Mononuclear cell (primary cell): ENCODE measurements at regions not wholly inside any gene's neighbourhood (a gene's known extent, or its start where the extent isn't known, plus 50 kb on each side); places are given as distances from the start of the nearest gene placed in this dataset.

ENCODE experiments used
- H3K27me3 ChIP-seq: 2 replicates; pipeline ENCODE4 v1.6.0; 2011; ENCODE audit warnings: low read length, control low read depth; ENCODE audit not compliant: insufficient read depth
- H3K4me1 ChIP-seq: 2 replicates; pipeline ENCODE4 v1.5.1; 2011; ENCODE audit warnings: mild to moderate bottlenecking, low read length, control low read depth; ENCODE audit not compliant: insufficient read depth
- H3K4me3 ChIP-seq: 2 replicates; pipeline ENCODE4 v1.5.1; 2011; ENCODE audit warnings: mild to moderate bottlenecking, low read length, moderate library complexity
- H3K9me3 ChIP-seq: 2 replicates; pipeline ENCODE4 v1.5.1; 2011; ENCODE audit warnings: low read depth, mild to moderate bottlenecking, control low read depth, low read length

DNA sequence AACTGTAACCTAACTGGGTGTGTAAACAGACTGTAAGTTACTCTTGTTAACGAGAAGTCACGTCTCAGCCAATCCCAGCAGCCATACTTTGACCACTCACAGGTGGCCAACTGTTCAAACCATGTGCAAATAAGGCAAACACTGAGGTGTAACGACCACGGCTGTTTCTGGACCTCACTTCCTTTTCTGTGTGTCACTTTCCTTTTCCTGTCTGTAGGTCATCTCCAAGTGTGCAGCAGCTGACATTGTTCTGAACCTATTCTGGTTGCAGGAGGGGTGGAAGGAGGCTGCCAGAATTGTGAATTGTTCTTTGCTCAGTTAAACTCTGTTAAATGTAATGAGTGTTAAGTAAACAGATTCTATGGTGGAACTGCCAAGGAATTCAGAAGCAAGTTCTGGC is 627.4 kb downstream of the KCNJ2 start:
- no peaks in the 10 kb centered on the region for H3K9me3 ChIP-seq

GRCh38 chr17:70797166-70797565 is 627.8 kb downstream of the KCNJ2 start:
- Histone ChIP-seq H3K4me1 (no peaks in the 10 kb centered on the region), H3K27me3 (no peaks in the 10 kb centered on the region), H3K4me3 (no peak overlapping the region), H3K9me3 (no peaks in the 10 kb centered on the region)

More for the DNA sequence above, 627.4 kb downstream of the KCNJ2 start:
- Histone ChIP-seq H3K27me3 (no peaks in the 10 kb centered on the region), H3K4me1 (no peaks in the 10 kb centered on the region), H3K4me3 (no peak overlapping the region)

GRCh38 chr17:70804161-70804560 is 634.8 kb downstream of the KCNJ2 start:
- Histone ChIP-seq H3K4me1 (no peaks in the 10 kb centered on the region), H3K4me3 (no peak overlapping the region), H3K9me3 (no peaks in the 10 kb centered on the region), H3K27me3 (no peaks in the 10 kb centered on the region)

DNA sequence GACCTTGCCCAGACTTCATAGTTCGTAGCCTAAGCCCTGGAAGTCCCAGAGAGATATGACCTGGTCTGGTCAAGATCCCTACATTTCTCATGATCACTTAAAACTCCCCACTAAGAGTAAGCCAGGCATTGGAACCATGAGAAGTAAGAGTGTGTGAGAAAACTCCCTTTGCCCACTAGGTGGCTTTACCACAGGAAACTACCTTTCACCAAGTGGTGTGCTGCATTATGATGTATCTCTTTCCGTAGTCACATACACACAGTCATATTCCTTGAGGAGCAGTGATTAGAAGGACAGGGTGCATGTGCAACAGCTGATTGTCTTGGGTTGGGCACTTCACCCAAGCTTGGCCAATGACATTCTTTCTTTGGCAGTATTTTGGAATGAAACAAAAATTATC is 639.3 kb downstream of the KCNJ2 start:
- H3K4me1 ChIP-seq, result no peaks in the 10 kb centered on the region
- H3K27me3 ChIP-seq, result no peaks in the 10 kb centered on the region
- H3K9me3 ChIP-seq, result no peaks in the 10 kb centered on the region
- H3K4me3 ChIP-seq, result no peak overlapping the region

- Histone ChIP-seq H3K27me3 (no peaks in the 10 kb centered on the region), H3K4me1 (no peaks in the 10 kb centered on the region), H3K4me3 (no peak overlapping the region), H3K9me3 (no peaks in the 10 kb centered on the region)
Observed at GRCh38 chr17:70810609-70811008, 641.3 kb downstream of the KCNJ2 start.

DNA sequence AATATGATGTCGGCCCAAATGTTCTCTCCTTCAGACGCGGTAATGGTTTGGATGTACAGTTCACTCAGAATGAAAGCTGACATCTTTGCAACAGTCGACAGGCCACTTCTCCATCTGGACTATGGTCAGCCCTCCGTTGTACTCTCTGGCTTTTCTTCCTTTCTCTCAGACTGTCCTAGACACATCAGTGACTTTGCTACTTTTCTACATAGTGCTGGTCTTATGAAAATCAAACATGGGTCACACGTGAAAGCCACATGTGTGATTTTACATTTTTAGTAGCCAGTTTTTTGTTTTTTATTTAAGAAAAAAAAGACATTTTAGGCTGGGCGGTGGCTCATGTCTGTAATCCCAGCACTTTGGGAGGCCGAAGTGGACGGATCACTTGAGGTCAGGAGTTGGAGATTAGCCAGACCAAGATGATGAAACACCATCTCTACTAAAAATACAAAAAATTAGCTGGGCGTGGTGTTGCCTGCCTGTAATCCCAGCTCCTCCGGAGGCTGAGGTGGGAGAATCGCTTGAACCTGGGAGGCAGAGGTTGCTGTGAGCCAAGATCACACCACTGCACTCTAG is 644.1 kb downstream of the KCNJ2 start:
- Histone ChIP-seq H3K27me3 (no peaks in the 10 kb centered on the region), H3K4me3 (no peak overlapping the region), H3K9me3 (no peaks in the 10 kb centered on the region), H3K4me1 (no peaks in the 10 kb centered on the region)

- H3K27me3 ChIP-seq, result no peaks in the 10 kb centered on the region
- H3K4me3 ChIP-seq, result no peak overlapping the region
- H3K9me3 ChIP-seq, result no peaks in the 10 kb centered on the region
- H3K4me1 ChIP-seq, result no peaks in the 10 kb centered on the region
Observed at GRCh38 chr17:70819183-70819582, 649.9 kb downstream of the KCNJ2 start.

DNA sequence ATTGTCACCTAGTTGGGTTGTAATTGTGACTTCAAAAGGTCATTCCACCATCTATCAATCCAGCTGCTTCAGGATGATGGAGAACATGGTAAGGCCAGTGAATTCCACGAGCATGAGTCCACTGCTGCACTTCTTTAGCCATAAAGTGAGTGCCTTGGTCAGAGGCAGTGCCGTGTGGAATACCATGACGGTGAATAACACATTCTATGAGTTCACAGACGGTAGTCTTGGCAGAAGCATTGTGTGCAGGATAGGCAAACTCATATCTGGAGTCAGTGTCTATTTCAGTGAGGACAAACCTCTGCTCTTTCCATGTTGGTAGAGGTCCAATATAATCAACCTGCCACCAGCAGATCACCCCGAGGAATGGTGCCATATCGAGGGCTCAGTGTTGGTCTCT is 650.9 kb downstream of the KCNJ2 start:
- H3K4me1 ChIP-seq, result no peaks in the 10 kb centered on the region
- no peaks in the 10 kb centered on the region for H3K27me3 ChIP-seq
- H3K9me3 ChIP-seq, result no peaks in the 10 kb centered on the region
- H3K4me3 ChIP-seq, result no peak overlapping the region

GRCh38 chr17:70825321-70826125 is 656.2 kb downstream of the KCNJ2 start:
- Histone ChIP-seq H3K4me3 (no peak overlapping the region), H3K9me3 (no peaks in the 10 kb centered on the region), H3K27me3 (no peaks in the 10 kb centered on the region), H3K4me1 (no peaks in the 10 kb centered on the region)

- Histone ChIP-seq H3K9me3 (no peaks in the 10 kb centered on the region), H3K4me3 (no peak overlapping the region)
Observed at GRCh38 chr17:70829876-70830275, 660.5 kb downstream of the KCNJ2 start.

GRCh38 chr17:70834039-70834438 is 664.7 kb downstream of the KCNJ2 start:
- H3K4me1 ChIP-seq, result no peaks in the 10 kb centered on the region
- H3K4me3 ChIP-seq, result no peak overlapping the region
- H3K27me3 ChIP-seq, result no peaks in the 10 kb centered on the region
- H3K9me3 ChIP-seq, result no peaks in the 10 kb centered on the region

More at GRCh38 chr17:70829876-70830275, 660.5 kb downstream of the KCNJ2 start:
- Histone ChIP-seq H3K27me3 (no peaks in the 10 kb centered on the region), H3K4me1 (no peaks in the 10 kb centered on the region)

DNA sequence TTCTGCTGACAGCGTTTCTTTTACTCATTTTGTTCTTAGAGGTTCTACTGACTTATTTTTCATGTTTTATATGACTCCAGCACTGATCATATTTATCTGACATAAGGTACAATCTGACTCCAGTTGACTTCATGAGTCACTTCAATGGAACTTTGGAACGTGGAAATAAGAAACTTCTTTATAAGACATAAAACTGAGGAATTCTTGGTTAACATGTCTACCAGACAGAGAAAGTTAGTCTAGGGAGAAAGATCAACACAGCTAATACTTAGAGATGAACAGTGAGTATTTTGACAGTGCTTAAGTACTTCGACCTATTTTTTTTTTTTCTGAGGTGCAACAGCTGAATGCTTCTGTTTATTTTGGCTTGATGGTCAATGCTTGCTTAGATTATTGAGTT is 679.5 kb downstream of the KCNJ2 start:
- no peaks in the 10 kb centered on the region for H3K27me3 ChIP-seq

GRCh38 chr17:70855401-70856054 is 686.2 kb downstream of the KCNJ2 start:
- Histone ChIP-seq H3K4me1 (no peaks in the 10 kb centered on the region), H3K4me3 (no peak overlapping the region), H3K27me3 (no peaks in the 10 kb centered on the region), H3K9me3 (peaks cover 5% of the 10 kb centered on the region)

More for the DNA sequence above, 679.5 kb downstream of the KCNJ2 start:
- Histone ChIP-seq H3K4me3 (no peak overlapping the region), H3K9me3 (no peaks in the 10 kb centered on the region), H3K4me1 (no peaks in the 10 kb centered on the region)

- peaks cover 5% of the 10 kb centered on the region for H3K9me3 ChIP-seq
- H3K4me3 ChIP-seq, result no peak overlapping the region
- no peaks in the 10 kb centered on the region for H3K4me1 ChIP-seq
- no peaks in the 10 kb centered on the region for H3K27me3 ChIP-seq
Observed at GRCh38 chr17:70857351-70857750, 688.0 kb downstream of the KCNJ2 start.

- peaks cover 5% of the 10 kb centered on the region for H3K9me3 ChIP-seq
- H3K4me1 ChIP-seq, result no peaks in the 10 kb centered on the region
- no peaks in the 10 kb centered on the region for H3K27me3 ChIP-seq
- no peak overlapping the region for H3K4me3 ChIP-seq
Observed at GRCh38 chr17:70859829-70860228, 690.5 kb downstream of the KCNJ2 start.
